H9 (cell line): ENCODE measurements at regions not wholly inside any gene's neighbourhood (a gene's known extent, or its start where the extent isn't known, plus 50 kb on each side); places are given as distances from the start of the nearest gene placed in this dataset.

ENCODE experiments used
- DNase-seq: peaks from one replicate; pipeline ENCODE4 v3.0.0-alpha.2; 2017
- H2AFZ ChIP-seq: one replicate; pipeline ENCODE4 v1.6.1; 2013; ENCODE audit warnings: mild to moderate bottlenecking, low read length, control low read depth, moderate library complexity
- H2AK5ac ChIP-seq: 2 replicates; pipeline ENCODE4 v1.6.1; 2013; ENCODE audit warnings: low read length, control low read depth, mixed read lengths; ENCODE audit not compliant: insufficient read length
- H2BK120ac ChIP-seq: one replicate; pipeline ENCODE4 v1.6.1; 2013; ENCODE audit warnings: low read depth, mild to moderate bottlenecking, low read length, control low read depth, inconsistent platforms; ENCODE audit not compliant: poor library complexity, severe bottlenecking
- H2BK12ac ChIP-seq: 2 replicates; pipeline ENCODE4 v1.6.1; 2013; ENCODE audit warnings: low read length, control low read depth, mixed read lengths, low read depth; ENCODE audit not compliant: insufficient read length
- H2BK15ac ChIP-seq: 2 replicates; pipeline ENCODE4 v1.6.1; 2013; ENCODE audit warnings: low read depth, low read length, control low read depth
- H2BK20ac ChIP-seq: one replicate; pipeline ENCODE4 v1.6.1; 2013; ENCODE audit warnings: low read depth, mild to moderate bottlenecking, low read length, control low read depth, inconsistent platforms; ENCODE audit not compliant: poor library complexity, severe bottlenecking
- H2BK5ac ChIP-seq: 2 replicates; pipeline ENCODE4 v1.6.1; 2013; ENCODE audit warnings: low read length, control low read depth, mixed read lengths; ENCODE audit not compliant: insufficient read length
- H3K14ac ChIP-seq: 2 replicates; pipeline ENCODE4 v1.6.1; 2013; ENCODE audit warnings: low read length, control low read depth; ENCODE audit not compliant: insufficient read depth
- H3K18ac ChIP-seq: 2 replicates; pipeline ENCODE4 v1.6.1; 2013; ENCODE audit warnings: low read depth, mild to moderate bottlenecking, mixed read lengths, low read length, control low read depth; ENCODE audit not compliant: insufficient read length
- H3K23ac ChIP-seq: 2 replicates; pipeline ENCODE4 v1.6.1; 2013; ENCODE audit warnings: low read length, control low read depth, mixed read lengths, low read depth; ENCODE audit not compliant: insufficient read length
- H3K23me2 ChIP-seq: 2 replicates; pipeline ENCODE4 v1.6.1; 2013; ENCODE audit warnings: low read depth, mild to moderate bottlenecking, mixed read lengths, low read length, control low read depth; ENCODE audit not compliant: insufficient read length, poor library complexity, severe bottlenecking
- H3K27ac ChIP-seq: 2 replicates; pipeline ENCODE4 v1.5.1; 2013; ENCODE audit warnings: low read length, control low read depth, mixed read lengths, low read depth; ENCODE audit not compliant: insufficient read length
- H3K27me3 ChIP-seq: 2 replicates; pipeline ENCODE4 v1.6.1; 2013; ENCODE audit warnings: low read length, control low read depth, inconsistent platforms; ENCODE audit not compliant: insufficient read depth
- H3K4ac ChIP-seq: 2 replicates; pipeline ENCODE4 v1.6.1; 2013; ENCODE audit warnings: low read depth, mild to moderate bottlenecking, control low read depth, inconsistent platforms, low read length, moderate library complexity
- H3K4me1 ChIP-seq: 2 replicates; pipeline ENCODE4 v1.6.1; 2013; ENCODE audit warnings: low read length, control low read depth, inconsistent platforms; ENCODE audit not compliant: insufficient read depth
- H3K4me2 ChIP-seq: 2 replicates; pipeline ENCODE4 v1.6.1; 2013; ENCODE audit warnings: low read length, control low read depth, mixed read lengths; ENCODE audit not compliant: insufficient read length, insufficient read depth
- H3K56ac ChIP-seq: 2 replicates; pipeline ENCODE4 v1.6.1; 2013; ENCODE audit warnings: low read depth, mild to moderate bottlenecking, mixed read lengths, low read length, control low read depth; ENCODE audit not compliant: insufficient read length
- H3K79me1 ChIP-seq: 2 replicates; pipeline ENCODE4 v1.6.1; 2013; ENCODE audit warnings: low read depth, mild to moderate bottlenecking, moderate library complexity, low read length, control low read depth, inconsistent platforms; ENCODE audit not compliant: insufficient read depth, poor library complexity, severe bottlenecking
- H3K79me2 ChIP-seq: 2 replicates; pipeline ENCODE4 v1.6.1; 2013; ENCODE audit warnings: low read length, control low read depth, inconsistent platforms; ENCODE audit not compliant: insufficient read depth
- H3K9ac ChIP-seq: 2 replicates; pipeline ENCODE4 v1.6.1; 2013; ENCODE audit warnings: low read length, control low read depth, mixed read lengths; ENCODE audit not compliant: insufficient read length; ENCODE audit errors: extremely low read depth
- H3K9me3 ChIP-seq: one replicate; pipeline ENCODE4 v1.6.1; 2013; ENCODE audit warnings: low read depth, low read length, inconsistent platforms; ENCODE audit not compliant: control insufficient read depth
- H3T11ph ChIP-seq: one replicate; pipeline ENCODE4 v1.6.1; 2013; ENCODE audit warnings: mild to moderate bottlenecking, low read length, control low read depth, inconsistent platforms
- H4K20me1 ChIP-seq: one replicate; pipeline ENCODE4 v1.6.1; 2013; ENCODE audit not compliant: control insufficient read depth, insufficient read length, insufficient read depth
- H4K5ac ChIP-seq: 2 replicates; pipeline ENCODE4 v1.6.1; 2013; ENCODE audit warnings: low read depth, mild to moderate bottlenecking, mixed read lengths, low read length, control low read depth; ENCODE audit not compliant: insufficient read length
- H4K8ac ChIP-seq: replicated peaks from 2 replicates; pipeline ENCODE4 v1.6.1; 2013; ENCODE audit warnings: low read length, control low read depth, mixed read lengths, low read depth; ENCODE audit not compliant: insufficient read length
- H4K91ac ChIP-seq: 2 replicates; pipeline ENCODE4 v1.6.1; 2013; ENCODE audit warnings: low read depth, mild to moderate bottlenecking, moderate library complexity, mixed read lengths, low read length, control low read depth; ENCODE audit not compliant: insufficient read length
- H3K27ac Mint-ChIP-seq, 3 experiments: 2 replicates in 2 of 3; 3 replicates in 1 of 3; pipeline ENCODE4 v1.8.0; 2020 to 2021; ENCODE audit warnings: mixed read lengths in 3 of 3, mild to moderate bottlenecking in 1 of 3, moderate library complexity in 1 of 3
- H3K27me3 Mint-ChIP-seq: 2 replicates; pipeline ENCODE4 v1.8.0; 2021; ENCODE audit warnings: low read depth, mild to moderate bottlenecking, moderate library complexity, mixed read lengths
- H3K36me3 Mint-ChIP-seq, 3 experiments: 2 replicates in 2 of 3; 3 replicates in 1 of 3; pipeline ENCODE4 v1.8.0; 2020 to 2021; ENCODE audit warnings: low read depth in 3 of 3, mixed read lengths in 3 of 3; ENCODE audit not compliant: insufficient read depth in 1 of 3
- H3K4me1 Mint-ChIP-seq, 2 experiments: 2 replicates each; pipeline ENCODE4 v1.8.0; 2020; ENCODE audit warnings: mixed read lengths in 2 of 2
- H3K4me3 Mint-ChIP-seq, 2 experiments: 2 replicates in 1 of 2; 3 replicates in 1 of 2; pipeline ENCODE4 v1.8.0; 2020 to 2021; ENCODE audit warnings: mild to moderate bottlenecking in 2 of 2, mixed read lengths in 2 of 2, moderate library complexity in 1 of 2
- H3K9me3 Mint-ChIP-seq, 2 experiments: 2 replicates in 1 of 2; 3 replicates in 1 of 2; pipeline ENCODE4 v1.8.0; 2020; ENCODE audit warnings: mild to moderate bottlenecking in 2 of 2, mixed read lengths in 2 of 2, moderate library complexity in 1 of 2
- WGBS: extraction: QIAGEN DNeasy Blood & Tissue Kit; methylation state at CpG from one replicate; pipeline ENCODE4 v1.1.7; 2013; ENCODE audit warnings: missing lambda C conversion rate, low lambda C conversion rate, mixed read lengths; ENCODE audit not compliant: insufficient read length; ENCODE audit errors: extremely low coverage; 5-methylcytosine and 5-hydroxymethylcytosine counted together
- TF ChIP-seq, protein P1 (sequence below): fragments of 200-600 bp; sonication (generic); conservative IDR thresholded peaks from 3 replicates; pipeline ENCODE4 v1.8.0; 2021; ENCODE audit warnings: antibody characterized with exemption, mild to moderate bottlenecking

DNA sequence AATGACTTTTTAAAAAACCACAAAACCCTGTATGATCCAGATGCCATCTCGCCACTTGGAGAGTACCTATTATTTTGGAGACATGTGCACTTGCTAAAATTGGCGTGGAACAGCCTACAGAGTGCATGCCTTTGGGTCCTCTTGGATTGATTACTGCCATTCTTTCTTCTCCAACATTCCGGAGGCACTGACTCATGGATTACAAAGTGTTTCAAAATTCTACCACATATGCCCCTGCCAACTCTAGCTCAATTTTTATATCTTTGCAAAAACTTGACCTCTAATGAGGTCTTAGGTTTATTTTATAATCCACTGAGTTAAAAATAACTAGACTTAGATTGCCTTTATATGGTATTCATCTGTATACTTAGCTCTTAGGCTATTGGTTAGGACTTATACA lies 55.8 kb upstream of the KIF5B start:
- Histone ChIP-seq H3K27me3 (no peaks in the 10 kb centered on the region), H3K4me1 (no peaks in the 10 kb centered on the region), H4K5ac (no peak overlapping the region), H3K79me1 (no peaks in the 10 kb centered on the region), H3K9me3 (no peaks in the 10 kb centered on the region), H3K23ac (no peak overlapping the region), H3K56ac (no peak overlapping the region), H3K4ac (no peak overlapping the region), H2BK15ac (no peak overlapping the region), H4K8ac (no peak overlapping the region), H3K18ac (no peak overlapping the region), H2AFZ (no peak overlapping the region), H3K14ac (no peak overlapping the region), H3K23me2 (no peaks in the 10 kb centered on the region), H3K27ac (no peak overlapping the region), H2BK12ac (no peak overlapping the region), H3T11ph (no peak overlapping the region), H4K91ac (no peak overlapping the region), H3K9ac (no peak overlapping the region), H4K20me1 (no peaks in the 10 kb centered on the region), H2BK120ac (no peak overlapping the region), H2BK5ac (no peak overlapping the region), H2BK20ac (no peak overlapping the region), H3K79me2 (no peaks in the 10 kb centered on the region), H3K4me2 (no peak overlapping the region), H2AK5ac (no peak overlapping the region)
- Mint-ChIP-seq H3K4me1 (no peaks in the 10 kb centered on the region), H3K9me3 (peaks cover 5 to 6% of the 10 kb centered on the region in 2 experiments; a peak in 4 of 5 replicates), H3K27ac (no peak overlapping the region), H3K36me3 (peaks cover 0 to 2% (median 0%) of the 10 kb centered on the region in 3 experiments; a peak in 1 of 7 replicates), H3K27me3 (peaks cover 10% of the 10 kb centered on the region), H3K4me3 (no peak overlapping the region)
- TF ChIP-seq, protein P1, sequence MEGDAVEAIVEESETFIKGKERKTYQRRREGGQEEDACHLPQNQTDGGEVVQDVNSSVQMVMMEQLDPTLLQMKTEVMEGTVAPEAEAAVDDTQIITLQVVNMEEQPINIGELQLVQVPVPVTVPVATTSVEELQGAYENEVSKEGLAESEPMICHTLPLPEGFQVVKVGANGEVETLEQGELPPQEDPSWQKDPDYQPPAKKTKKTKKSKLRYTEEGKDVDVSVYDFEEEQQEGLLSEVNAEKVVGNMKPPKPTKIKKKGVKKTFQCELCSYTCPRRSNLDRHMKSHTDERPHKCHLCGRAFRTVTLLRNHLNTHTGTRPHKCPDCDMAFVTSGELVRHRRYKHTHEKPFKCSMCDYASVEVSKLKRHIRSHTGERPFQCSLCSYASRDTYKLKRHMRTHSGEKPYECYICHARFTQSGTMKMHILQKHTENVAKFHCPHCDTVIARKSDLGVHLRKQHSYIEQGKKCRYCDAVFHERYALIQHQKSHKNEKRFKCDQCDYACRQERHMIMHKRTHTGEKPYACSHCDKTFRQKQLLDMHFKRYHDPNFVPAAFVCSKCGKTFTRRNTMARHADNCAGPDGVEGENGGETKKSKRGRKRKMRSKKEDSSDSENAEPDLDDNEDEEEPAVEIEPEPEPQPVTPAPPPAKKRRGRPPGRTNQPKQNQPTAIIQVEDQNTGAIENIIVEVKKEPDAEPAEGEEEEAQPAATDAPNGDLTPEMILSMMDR: no peak
- WGBS: no CpG with 5 or more reads among the region's 3 CpGs
- DNase-seq: no peak
